ENCODE measurements at regions not wholly inside any gene's neighbourhood (a gene's known extent, or its start where the extent isn't known, plus 50 kb on each side); places are given as distances from the start of the nearest gene placed in this dataset.

- H3K9me3 ChIP-seq (ENCODE audit: low read length), result no peaks in the 10 kb centered on the region
- H3K4me3 ChIP-seq (ENCODE audit: low read length), result no peak overlapping the region
- TF ChIP-seq POLR2AphosphoS5 (IDR thresholded peaks at IDR 0.05) (no peak), TAF1 (IDR thresholded peaks at IDR 0.05; ENCODE audit: low read depth) (no peak), CTCF (IDR thresholded peaks at IDR 0.05; ENCODE audit: poor library complexity, severe bottlenecking) (no peak), EZH2 (IDR thresholded peaks at IDR 0.05; ENCODE audit: borderline replicate concordance, insufficient read depth, low read length, poor library complexity, severe bottlenecking) (no peak), MXI1 (conservative IDR thresholded peaks at IDR 0.05; ENCODE audit: poor library complexity, severe bottlenecking) (no peak), SMC3 (conservative IDR thresholded peaks at IDR 0.05; ENCODE audit: poor library complexity) (no peak), REST (IDR thresholded peaks at IDR 0.05; ENCODE audit: borderline replicate concordance) (no peak)
- H3K9me2 ChIP-seq (ENCODE audit: insufficient read depth, low read length), result no peaks in the 10 kb centered on the region
- H2AFZ ChIP-seq (ENCODE audit: low read depth, low read length), result no peak overlapping the region
- H3K79me2 ChIP-seq (replicated peaks; ENCODE audit: insufficient read depth, low read length), result no peaks in the 10 kb centered on the region
- H4K20me1 ChIP-seq (ENCODE audit: insufficient read depth), result no peaks in the 10 kb centered on the region
- no peak overlapping the region for H3K27ac ChIP-seq (ENCODE audit: low read length)
- H3K36me3 ChIP-seq (ENCODE audit: insufficient read depth, low read length), result no peaks in the 10 kb centered on the region
- no peaks in the 10 kb centered on the region for H3F3A ChIP-seq (ENCODE audit: insufficient read depth, low read length, poor library complexity, severe bottlenecking)
- no peak overlapping the region for H3K9ac ChIP-seq (ENCODE audit: low read length)
- no peaks in the 10 kb centered on the region for H3K27me3 ChIP-seq (ENCODE audit: insufficient read depth, low read depth, low read length)
- no peak overlapping the region for H3K4me2 ChIP-seq (ENCODE audit: low read length)
Observed at GRCh38 chr20:52402514-52402913, 210.9 kb upstream of the ZFP64 start.

GRCh38 chr20:52401431-52401830 is 209.9 kb upstream of the ZFP64 start:
- H3F3A ChIP-seq (ENCODE audit: insufficient read depth, low read length, poor library complexity, severe bottlenecking), result no peaks in the 10 kb centered on the region
- no peaks in the 10 kb centered on the region for H4K20me1 ChIP-seq (ENCODE audit: insufficient read depth)
- no peak overlapping the region for H3K9ac ChIP-seq (ENCODE audit: low read length)
- no peak overlapping the region for H2AFZ ChIP-seq (ENCODE audit: low read depth, low read length)
- H3K4me3 ChIP-seq (ENCODE audit: low read length), result no peak overlapping the region
- TF ChIP-seq SMC3 (conservative IDR thresholded peaks at IDR 0.05; ENCODE audit: poor library complexity) (no peak), RAD21 (conservative IDR thresholded peaks at IDR 0.05) (no peak), POLR2AphosphoS5 (IDR thresholded peaks at IDR 0.05) (no peak), REST (IDR thresholded peaks at IDR 0.05; ENCODE audit: borderline replicate concordance) (no peak), EP300 (conservative IDR thresholded peaks at IDR 0.05; ENCODE audit: poor library complexity, severe bottlenecking) (no peak), EZH2 (IDR thresholded peaks at IDR 0.05; ENCODE audit: borderline replicate concordance, insufficient read depth, low read length, poor library complexity, severe bottlenecking) (no peak), CTCF (IDR thresholded peaks at IDR 0.05; ENCODE audit: poor library complexity, severe bottlenecking) (no peak)
- no peak overlapping the region for H3K27ac ChIP-seq (ENCODE audit: low read length)
- no peaks in the 10 kb centered on the region for H3K9me3 ChIP-seq (ENCODE audit: low read length)
- H3K4me2 ChIP-seq (ENCODE audit: low read length), result no peak overlapping the region
- no peaks in the 10 kb centered on the region for H3K27me3 ChIP-seq (ENCODE audit: insufficient read depth, low read depth, low read length)
- H3K36me3 ChIP-seq (ENCODE audit: insufficient read depth, low read length), result no peaks in the 10 kb centered on the region
- H3K9me2 ChIP-seq (ENCODE audit: insufficient read depth, low read length), result no peaks in the 10 kb centered on the region
- no peaks in the 10 kb centered on the region for H3K79me2 ChIP-seq (replicated peaks; ENCODE audit: insufficient read depth, low read length)
